Liver (tissue), 8 donors: ENCODE measurements at regions not wholly inside any gene's neighbourhood (a gene's known extent, or its start where the extent isn't known, plus 50 kb on each side); places are given as distances from the start of the nearest gene placed in this dataset.
"Not testable (repeated sequence)": the region's sequence is repeated elsewhere in the genome, so short reads cannot be mapped to it uniquely, and the experiment has no call there.

Source experiments
- DNase-seq: peaks from one replicate; pipeline ENCODE4 v3.0.0-alpha.2; 2017; ENCODE audit warnings: low spot score
- H3K27ac ChIP-seq, 2 donors: one replicate each; pipeline ENCODE4 v1.7.0; 2013; ENCODE audit warnings: inconsistent platforms in 2 of 2, low read length in 2 of 2, control low read depth in 1 of 2, low read depth in 1 of 2, mild to moderate bottlenecking in 1 of 2
- H3K27me3 ChIP-seq, 4 donors: one replicate each; pipeline versions ENCODE4 v1.6.1 to v1.7.0; 2013; ENCODE audit warnings: low read length in 3 of 4, inconsistent platforms in 1 of 4, mild to moderate bottlenecking in 1 of 4, moderate library complexity in 1 of 4; ENCODE audit not compliant: control insufficient read depth in 4 of 4, insufficient read depth in 4 of 4
- H3K36me3 ChIP-seq, 4 donors: one replicate each; pipeline versions ENCODE4 v1.6.1 to v1.7.0; 2013; ENCODE audit warnings: low read length in 3 of 4, mild to moderate bottlenecking in 3 of 4, low read depth in 1 of 4, moderate library complexity in 1 of 4; ENCODE audit not compliant: control insufficient read depth in 4 of 4, insufficient read depth in 3 of 4
- H3K4me1 ChIP-seq, 4 donors: one replicate each; pipeline versions ENCODE4 v1.6.1 to v1.7.0; 2013; ENCODE audit warnings: low read length in 3 of 4, mild to moderate bottlenecking in 3 of 4, moderate library complexity in 1 of 4; ENCODE audit not compliant: control insufficient read depth in 4 of 4, insufficient read depth in 4 of 4
- H3K4me3 ChIP-seq, 3 donors: one replicate each; pipeline versions ENCODE4 v1.6.1 to v1.7.0; 2013; ENCODE audit warnings: low read length in 3 of 3, control low read depth in 1 of 3, low read depth in 1 of 3, mild to moderate bottlenecking in 1 of 3
- H3K9ac ChIP-seq, 2 donors: one replicate each; pipeline ENCODE4 v1.7.0; 2013; ENCODE audit warnings: low read length in 2 of 2, mild to moderate bottlenecking in 2 of 2, moderate library complexity in 2 of 2, control low read depth in 1 of 2, low read depth in 1 of 2
- H3K9me3 ChIP-seq, 4 donors: one replicate each; pipeline versions ENCODE4 v1.6.1 to v1.7.0; 2013; ENCODE audit warnings: low read length in 3 of 4; ENCODE audit not compliant: control insufficient read depth in 4 of 4
- EGR1 ChIP-seq, 2 donors: IDR thresholded peaks; 2 replicates each; pipeline ENCODE4 v1.6.1; 2016 to 2018; ENCODE audit warnings: antibody characterized with exemption in 2 of 2, low read depth in 2 of 2
- FOXA1 ChIP-seq: IDR thresholded peaks from 2 replicates; pipeline ENCODE4 v1.6.1; 2016; ENCODE audit warnings: antibody characterized with exemption
- FOXA2 ChIP-seq: IDR thresholded peaks from 2 replicates; pipeline ENCODE4 v1.6.1; 2016; ENCODE audit warnings: antibody characterized with exemption
- HNF4A ChIP-seq, 2 donors: conservative IDR thresholded peaks; 2 replicates each; pipeline ENCODE4 v1.6.1; 2016; ENCODE audit warnings: antibody characterized with exemption in 2 of 2, mild to moderate bottlenecking in 2 of 2
- HNF4G ChIP-seq: IDR thresholded peaks from 2 replicates; pipeline ENCODE4 v1.6.1; 2016; ENCODE audit warnings: antibody characterized with exemption
- JUND ChIP-seq, 2 donors: IDR thresholded peaks; 2 replicates each; pipeline ENCODE4 v1.6.1; 2016; ENCODE audit warnings: antibody characterized with exemption in 2 of 2
- RAD21 ChIP-seq, 2 donors: IDR thresholded peaks; 2 replicates each; pipeline ENCODE4 v1.6.1; 2016; ENCODE audit warnings: antibody characterized with exemption in 2 of 2, mild to moderate bottlenecking in 2 of 2
- RXRA ChIP-seq, 2 donors: IDR thresholded peaks; 2 replicates each; pipeline ENCODE4 v1.6.1; 2017 to 2018; ENCODE audit warnings: antibody characterized with exemption in 2 of 2, mild to moderate bottlenecking in 1 of 2
- SP1 ChIP-seq: IDR thresholded peaks from 2 replicates; pipeline ENCODE4 v1.6.1; 2018; ENCODE audit warnings: antibody characterized with exemption, mild to moderate bottlenecking
- TAF1 ChIP-seq: conservative IDR thresholded peaks from 2 replicates; pipeline ENCODE4 v1.6.1; 2016; ENCODE audit warnings: antibody characterized with exemption, mild to moderate bottlenecking
- WGBS: extraction: QIAGEN DNeasy Blood & Tissue Kit; methylation state at CpG from one replicate; pipeline ENCODE4 v1.1.7; 2013; 5-methylcytosine and 5-hydroxymethylcytosine counted together
- TF ChIP-seq, protein P1 (sequence below): IDR thresholded peaks from 2 replicates; pipeline ENCODE4 v1.6.1; 2016; ENCODE audit warnings: antibody characterized with exemption
- TF ChIP-seq, protein P2 (sequence below): IDR thresholded peaks from 2 replicates; pipeline ENCODE4 v1.6.1; 2016; ENCODE audit warnings: antibody characterized with exemption
- TF ChIP-seq, protein P3 (sequence below): IDR thresholded peaks from 2 replicates; pipeline ENCODE4 v1.6.1; 2016; ENCODE audit warnings: antibody characterized with exemption, mild to moderate bottlenecking
- TF ChIP-seq, protein P4 (sequence below): fragments of 150-350 bp; IDR thresholded peaks from 2 replicates; pipeline ENCODE4 v1.5.1; 2017; ENCODE audit warnings: improper control_type of control experiment, low read depth, low read length; ENCODE audit not compliant: missing input control
- donor health status: healthy.
- donor health status: healthy.
- donor health status: healthy.
- donor health status: healthy.
- donor health status: healthy.

DNA sequence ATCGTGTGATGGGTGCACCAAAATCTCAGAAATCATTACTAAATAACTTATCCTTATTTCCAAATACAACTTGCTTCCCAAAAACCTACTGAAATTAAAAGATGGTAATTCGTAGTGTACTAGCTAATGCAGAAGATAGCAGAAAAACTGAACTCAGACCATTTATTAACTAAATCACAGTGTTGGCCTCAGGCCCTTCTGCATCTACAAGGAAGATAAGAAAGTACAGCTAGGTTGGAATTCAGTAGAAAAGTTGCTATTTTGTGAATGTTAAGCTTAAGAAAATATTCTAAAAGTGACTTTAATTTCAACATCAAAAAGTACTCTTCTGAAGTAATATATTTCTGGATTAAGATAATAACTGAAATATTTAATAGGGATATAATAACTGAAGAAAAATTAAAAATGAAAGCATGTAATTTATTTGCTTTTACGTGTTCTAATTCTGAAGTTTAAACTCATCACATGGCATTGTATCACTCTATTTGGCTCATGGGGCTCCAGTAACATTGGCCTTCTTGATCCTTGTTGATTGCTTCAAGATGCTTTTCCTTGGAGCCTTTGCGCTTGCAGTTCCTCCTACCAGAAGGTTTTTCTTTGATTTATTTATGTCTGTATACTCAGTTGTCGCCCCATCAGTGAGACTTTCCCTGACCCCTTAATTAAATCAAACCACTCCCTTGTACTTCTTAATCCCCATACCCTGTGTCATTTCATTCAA lies 847.9 kb upstream of the ANO3 start:
- Histone ChIP-seq H3K27ac (no peak overlapping the region), H3K4me1 (no peaks in the 10 kb centered on the region), H3K9ac (no peak overlapping the region), H3K9me3 (no peaks in the 10 kb centered on the region), H3K36me3 (no peaks in the 10 kb centered on the region), H3K27me3 (no peaks in the 10 kb centered on the region), H3K4me3 (no peak overlapping the region)
- no peak for DNase-seq
- TF ChIP-seq HNF4A (conservative IDR thresholded peaks at IDR 0.05) (no peak), SP1 (no peak), HNF4G (no peak), FOXA2 (no peak), RAD21 (IDR thresholded peaks at IDR 0.05) (no peak), JUND (IDR thresholded peaks at IDR 0.05) (no peak), EGR1 (IDR thresholded peaks at IDR 0.05; ENCODE audit: low read depth in 2 of 2) (no peak), FOXA1 (no peak), TAF1 (no peak)
- TF ChIP-seq, protein P1, sequence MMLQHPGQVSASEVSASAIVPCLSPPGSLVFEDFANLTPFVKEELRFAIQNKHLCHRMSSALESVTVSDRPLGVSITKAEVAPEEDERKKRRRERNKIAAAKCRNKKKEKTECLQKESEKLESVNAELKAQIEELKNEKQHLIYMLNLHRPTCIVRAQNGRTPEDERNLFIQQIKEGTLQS: no peak
- TF ChIP-seq, protein P2, sequence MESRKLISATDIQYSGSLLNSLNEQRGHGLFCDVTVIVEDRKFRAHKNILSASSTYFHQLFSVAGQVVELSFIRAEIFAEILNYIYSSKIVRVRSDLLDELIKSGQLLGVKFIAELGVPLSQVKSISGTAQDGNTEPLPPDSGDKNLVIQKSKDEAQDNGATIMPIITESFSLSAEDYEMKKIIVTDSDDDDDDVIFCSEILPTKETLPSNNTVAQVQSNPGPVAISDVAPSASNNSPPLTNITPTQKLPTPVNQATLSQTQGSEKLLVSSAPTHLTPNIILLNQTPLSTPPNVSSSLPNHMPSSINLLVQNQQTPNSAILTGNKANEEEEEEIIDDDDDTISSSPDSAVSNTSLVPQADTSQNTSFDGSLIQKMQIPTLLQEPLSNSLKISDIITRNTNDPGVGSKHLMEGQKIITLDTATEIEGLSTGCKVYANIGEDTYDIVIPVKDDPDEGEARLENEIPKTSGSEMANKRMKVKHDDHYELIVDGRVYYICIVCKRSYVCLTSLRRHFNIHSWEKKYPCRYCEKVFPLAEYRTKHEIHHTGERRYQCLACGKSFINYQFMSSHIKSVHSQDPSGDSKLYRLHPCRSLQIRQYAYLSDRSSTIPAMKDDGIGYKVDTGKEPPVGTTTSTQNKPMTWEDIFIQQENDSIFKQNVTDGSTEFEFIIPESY: no peak
- TF ChIP-seq, protein P3, sequence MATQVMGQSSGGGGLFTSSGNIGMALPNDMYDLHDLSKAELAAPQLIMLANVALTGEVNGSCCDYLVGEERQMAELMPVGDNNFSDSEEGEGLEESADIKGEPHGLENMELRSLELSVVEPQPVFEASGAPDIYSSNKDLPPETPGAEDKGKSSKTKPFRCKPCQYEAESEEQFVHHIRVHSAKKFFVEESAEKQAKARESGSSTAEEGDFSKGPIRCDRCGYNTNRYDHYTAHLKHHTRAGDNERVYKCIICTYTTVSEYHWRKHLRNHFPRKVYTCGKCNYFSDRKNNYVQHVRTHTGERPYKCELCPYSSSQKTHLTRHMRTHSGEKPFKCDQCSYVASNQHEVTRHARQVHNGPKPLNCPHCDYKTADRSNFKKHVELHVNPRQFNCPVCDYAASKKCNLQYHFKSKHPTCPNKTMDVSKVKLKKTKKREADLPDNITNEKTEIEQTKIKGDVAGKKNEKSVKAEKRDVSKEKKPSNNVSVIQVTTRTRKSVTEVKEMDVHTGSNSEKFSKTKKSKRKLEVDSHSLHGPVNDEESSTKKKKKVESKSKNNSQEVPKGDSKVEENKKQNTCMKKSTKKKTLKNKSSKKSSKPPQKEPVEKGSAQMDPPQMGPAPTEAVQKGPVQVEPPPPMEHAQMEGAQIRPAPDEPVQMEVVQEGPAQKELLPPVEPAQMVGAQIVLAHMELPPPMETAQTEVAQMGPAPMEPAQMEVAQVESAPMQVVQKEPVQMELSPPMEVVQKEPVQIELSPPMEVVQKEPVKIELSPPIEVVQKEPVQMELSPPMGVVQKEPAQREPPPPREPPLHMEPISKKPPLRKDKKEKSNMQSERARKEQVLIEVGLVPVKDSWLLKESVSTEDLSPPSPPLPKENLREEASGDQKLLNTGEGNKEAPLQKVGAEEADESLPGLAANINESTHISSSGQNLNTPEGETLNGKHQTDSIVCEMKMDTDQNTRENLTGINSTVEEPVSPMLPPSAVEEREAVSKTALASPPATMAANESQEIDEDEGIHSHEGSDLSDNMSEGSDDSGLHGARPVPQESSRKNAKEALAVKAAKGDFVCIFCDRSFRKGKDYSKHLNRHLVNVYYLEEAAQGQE: no peak
- TF ChIP-seq, protein P4, sequence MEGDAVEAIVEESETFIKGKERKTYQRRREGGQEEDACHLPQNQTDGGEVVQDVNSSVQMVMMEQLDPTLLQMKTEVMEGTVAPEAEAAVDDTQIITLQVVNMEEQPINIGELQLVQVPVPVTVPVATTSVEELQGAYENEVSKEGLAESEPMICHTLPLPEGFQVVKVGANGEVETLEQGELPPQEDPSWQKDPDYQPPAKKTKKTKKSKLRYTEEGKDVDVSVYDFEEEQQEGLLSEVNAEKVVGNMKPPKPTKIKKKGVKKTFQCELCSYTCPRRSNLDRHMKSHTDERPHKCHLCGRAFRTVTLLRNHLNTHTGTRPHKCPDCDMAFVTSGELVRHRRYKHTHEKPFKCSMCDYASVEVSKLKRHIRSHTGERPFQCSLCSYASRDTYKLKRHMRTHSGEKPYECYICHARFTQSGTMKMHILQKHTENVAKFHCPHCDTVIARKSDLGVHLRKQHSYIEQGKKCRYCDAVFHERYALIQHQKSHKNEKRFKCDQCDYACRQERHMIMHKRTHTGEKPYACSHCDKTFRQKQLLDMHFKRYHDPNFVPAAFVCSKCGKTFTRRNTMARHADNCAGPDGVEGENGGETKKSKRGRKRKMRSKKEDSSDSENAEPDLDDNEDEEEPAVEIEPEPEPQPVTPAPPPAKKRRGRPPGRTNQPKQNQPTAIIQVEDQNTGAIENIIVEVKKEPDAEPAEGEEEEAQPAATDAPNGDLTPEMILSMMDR: no peak
- 82% methylated on average over 5 of the region's 5 CpGs for WGBS

DNA sequence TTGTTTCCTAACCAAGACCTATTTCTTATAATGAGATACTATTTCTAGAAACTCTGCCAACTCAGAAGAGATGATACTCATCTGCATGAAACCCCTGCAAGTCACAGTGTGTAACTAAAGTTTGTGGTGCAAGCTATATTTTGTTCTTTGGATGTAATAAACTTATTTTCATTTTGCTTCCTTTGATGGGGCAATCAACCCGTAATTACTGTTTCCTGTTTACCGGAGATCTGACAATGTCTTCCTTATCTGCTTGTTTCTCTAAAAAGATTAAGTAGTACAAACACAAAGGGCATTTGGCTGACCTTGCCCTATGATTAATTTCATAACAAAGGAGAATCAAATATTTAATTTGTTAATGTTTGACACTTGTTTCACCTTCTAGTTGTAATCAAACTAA lies 846.6 kb upstream of the ANO3 start:
- 8% methylated on average over 2 of the region's 2 CpGs for WGBS
- TF ChIP-seq FOXA2 (no peak), RXRA (IDR thresholded peaks at IDR 0.05) (no peak), FOXA1 (no peak), EGR1 (IDR thresholded peaks at IDR 0.05; ENCODE audit: low read depth in 2 of 2) (no peak)

DNA sequence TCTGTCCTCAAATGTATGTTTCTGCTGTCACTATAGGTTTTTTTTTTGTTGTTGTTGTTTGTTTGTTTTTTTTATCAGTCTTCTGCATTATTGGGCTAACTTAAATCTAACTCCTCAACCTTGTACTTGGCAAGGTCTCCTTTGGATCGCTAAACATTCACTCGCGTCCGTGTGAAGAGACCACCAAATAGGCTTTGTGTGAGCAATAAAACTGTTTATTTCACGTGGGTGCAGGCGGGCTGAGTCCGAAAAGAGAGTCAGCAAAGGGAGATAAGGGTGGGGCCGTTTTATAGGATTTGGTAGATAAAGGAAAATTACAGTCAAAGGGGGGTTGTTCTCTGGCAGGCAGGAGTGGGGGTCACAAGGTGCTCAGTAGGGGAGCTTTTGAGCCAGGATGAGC lies 845.6 kb upstream of the ANO3 start:
- not testable (repeated sequence) for H3K36me3 ChIP-seq, DNase-seq, H3K4me1 ChIP-seq, H3K27ac ChIP-seq, H3K9me3 ChIP-seq, H3K9ac ChIP-seq, H3K27me3 ChIP-seq, H3K4me3 ChIP-seq
- 77% methylated on average over 8 of the region's 8 CpGs for WGBS

More for the DNA sequence above, 846.6 kb upstream of the ANO3 start:
- H3K27ac ChIP-seq: no peak overlapping the region
- H3K4me3 ChIP-seq: no peak overlapping the region
- H3K9me3 ChIP-seq: no peaks in the 10 kb centered on the region
- no peaks in the 10 kb centered on the region for H3K36me3 ChIP-seq
- H3K4me1 ChIP-seq: no peaks in the 10 kb centered on the region
- DNase-seq: no peak
- H3K27me3 ChIP-seq: no peaks in the 10 kb centered on the region
- no peak overlapping the region for H3K9ac ChIP-seq

DNA sequence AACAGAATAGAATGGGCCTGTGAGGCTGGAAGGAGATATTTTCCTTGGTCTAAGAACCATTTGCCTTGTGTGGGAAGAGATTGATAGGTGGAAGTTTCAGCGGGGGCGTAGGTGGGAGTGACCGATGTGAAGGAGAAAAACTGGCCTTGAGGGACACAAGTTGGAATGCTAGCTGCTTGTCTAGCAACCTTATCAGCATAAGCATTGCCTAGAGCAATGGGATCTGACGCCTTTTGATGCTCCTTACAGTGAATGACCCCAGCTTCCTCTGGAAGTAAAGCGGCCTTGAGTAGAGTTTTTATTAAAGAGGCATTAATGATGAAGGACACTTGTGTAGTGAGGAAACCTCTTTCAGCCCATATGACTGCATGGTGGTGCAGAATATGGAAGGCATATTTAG lies 843.8 kb upstream of the ANO3 start:
- 67% methylated on average over 5 of the region's 5 CpGs for WGBS
- H3K9me3 ChIP-seq, DNase-seq, H3K4me1 ChIP-seq, H3K27me3 ChIP-seq, H3K4me3 ChIP-seq, H3K27ac ChIP-seq, H3K36me3 ChIP-seq, H3K9ac ChIP-seq: not testable (repeated sequence)
